ENCODE measurements at regions not wholly inside any gene's neighbourhood (a gene's known extent, or its start where the extent isn't known, plus 50 kb on each side); places are given as distances from the start of the nearest gene placed in this dataset.
A peak's percentile ranks its signal among the peaks of the same experiment; 100 is the strongest.

DNA sequence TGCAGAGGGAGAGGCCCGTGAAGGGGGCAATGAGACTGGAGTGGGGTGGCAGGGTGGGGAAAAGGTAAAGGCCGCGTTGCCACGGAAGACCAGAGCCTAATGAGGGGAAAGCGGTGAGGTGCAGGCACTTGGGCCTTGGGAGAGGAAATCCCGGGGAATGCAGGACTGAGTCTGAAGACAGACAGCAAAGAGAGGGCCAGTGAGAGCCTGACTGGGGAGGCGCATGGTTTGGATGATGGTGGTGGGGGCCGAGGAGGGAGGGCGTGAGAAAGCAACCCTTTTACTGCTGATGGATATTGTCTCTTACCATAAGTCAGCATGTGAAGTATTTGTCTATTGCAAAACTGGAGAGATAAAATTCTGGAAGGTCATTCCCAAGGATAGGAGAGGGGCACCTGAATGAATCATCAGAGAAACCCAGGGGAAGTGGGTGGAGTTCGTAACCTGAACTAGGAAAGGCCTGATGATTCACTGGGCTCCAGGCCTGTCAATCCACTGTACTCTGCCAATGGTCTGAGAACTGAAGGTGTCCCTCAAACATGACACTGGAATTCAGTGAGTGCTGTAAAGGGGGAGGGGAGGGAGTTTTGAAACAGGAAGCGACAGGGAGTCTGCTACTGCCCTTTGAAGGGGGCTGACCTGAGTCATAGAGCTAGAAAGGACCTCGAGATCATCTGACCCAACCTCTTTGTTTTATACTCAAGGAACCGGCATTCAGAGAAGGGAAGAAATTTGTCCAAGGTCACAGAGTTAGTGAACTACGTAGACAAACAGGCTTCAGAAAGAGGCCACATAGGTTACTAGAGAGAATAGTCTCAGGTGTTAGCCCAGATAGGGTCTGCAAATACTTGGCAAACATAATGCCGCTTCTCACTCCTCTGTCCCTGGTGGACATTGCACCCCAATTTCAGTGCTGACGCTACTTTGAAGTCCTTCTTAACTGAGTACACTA lies 52.2 kb downstream of the NALF2 start:
- Histone ChIP-seq H3K4me2 (no peak overlapping the region), H3K9me3 (no peaks in the 10 kb centered on the region), H3K9me2 (no peaks in the 10 kb centered on the region), H3K27me3 (ENCODE audit: insufficient read depth) (peaks cover 13% of the 10 kb centered on the region), H3K36me3 (replicated peaks in 1 of 2; ENCODE audit: control insufficient read depth in 1 of 2, insufficient read depth in 2 of 2, low read length in 1 of 2) (no peaks in the 10 kb centered on the region), H3K9ac (no peak overlapping the region), H2AFZ (ENCODE audit: low read depth) (no peak overlapping the region), H3K27ac (ENCODE audit: low read depth in 2 of 2, low read length in 1 of 2) (no peak overlapping the region), H4K20me1 (ENCODE audit: insufficient read depth) (no peaks in the 10 kb centered on the region), H3K79me2 (ENCODE audit: insufficient read depth) (no peaks in the 10 kb centered on the region), H3F3A (replicated peaks; ENCODE audit: insufficient read depth) (no peaks in the 10 kb centered on the region), H3K4me1 (ENCODE audit: control insufficient read depth in 1 of 2, insufficient read depth in 2 of 2, low read depth in 1 of 2, low read length in 1 of 2) (no peaks in the 10 kb centered on the region), H3K4me3 (ENCODE audit: low read depth in 2 of 2, low read length in 1 of 2) (no peak overlapping the region)
- no peak for TF ChIP-seq YY1 (IDR thresholded peaks at IDR 0.05; ENCODE audit: low read depth)
- TF ChIP-seq, protein P1, sequence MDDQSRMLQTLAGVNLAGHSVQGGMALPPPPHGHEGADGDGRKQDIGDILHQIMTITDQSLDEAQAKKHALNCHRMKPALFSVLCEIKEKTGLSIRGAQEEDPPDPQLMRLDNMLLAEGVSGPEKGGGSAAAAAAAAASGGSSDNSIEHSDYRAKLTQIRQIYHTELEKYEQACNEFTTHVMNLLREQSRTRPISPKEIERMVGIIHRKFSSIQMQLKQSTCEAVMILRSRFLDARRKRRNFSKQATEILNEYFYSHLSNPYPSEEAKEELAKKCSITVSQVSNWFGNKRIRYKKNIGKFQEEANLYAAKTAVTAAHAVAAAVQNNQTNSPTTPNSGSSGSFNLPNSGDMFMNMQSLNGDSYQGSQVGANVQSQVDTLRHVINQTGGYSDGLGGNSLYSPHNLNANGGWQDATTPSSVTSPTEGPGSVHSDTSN (IDR thresholded peaks at IDR 0.05): peak; percentile 64
- ChIA-PET POLR2A (no interaction called here), CTCF (no interaction called here)
- DNase-seq: no peak
- WGBS (ENCODE audit: low lambda C conversion rate): 36% methylated on average over 16 of the region's 16 CpGs

DNA sequence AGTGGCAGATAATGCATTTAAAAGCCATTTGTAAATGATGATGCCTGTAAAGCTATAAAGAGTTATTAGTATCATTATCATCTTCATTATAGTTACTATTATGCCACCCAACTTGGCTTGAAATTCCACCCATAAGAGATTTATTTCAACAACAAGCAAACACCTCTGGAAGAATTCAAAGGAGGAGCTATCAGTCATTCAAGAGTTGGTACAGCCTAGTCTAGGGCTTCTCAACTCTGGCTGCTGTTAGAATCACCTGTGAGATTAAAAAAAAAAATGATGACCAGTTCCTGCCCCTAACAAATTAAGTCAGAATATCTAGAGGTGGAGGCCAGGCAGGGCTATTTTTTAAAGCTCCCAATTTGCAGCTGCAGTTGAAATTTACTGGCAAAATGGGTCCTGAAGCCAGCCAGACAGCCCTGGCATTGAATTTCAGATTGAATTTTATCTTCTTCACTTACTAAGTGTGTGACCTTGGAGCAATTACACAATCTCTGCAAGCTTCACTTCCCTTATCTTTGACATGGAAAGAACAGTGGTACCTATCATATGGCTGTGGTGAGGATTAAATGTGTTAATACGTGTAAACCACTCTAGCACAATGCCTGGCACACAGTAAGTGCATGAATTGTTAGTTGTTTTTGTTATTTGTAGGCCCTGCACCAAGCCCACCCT lies 52.9 kb upstream of the EDA start:
- Histone ChIP-seq H3K4me3 (ENCODE audit: low read depth in 2 of 2, low read length in 1 of 2) (no peak overlapping the region), H3K27ac (ENCODE audit: low read depth in 2 of 2, low read length in 1 of 2) (no peak overlapping the region), H3F3A (replicated peaks; ENCODE audit: insufficient read depth) (no peaks in the 10 kb centered on the region), H3K79me2 (ENCODE audit: insufficient read depth) (no peaks in the 10 kb centered on the region), H3K4me1 (ENCODE audit: control insufficient read depth in 1 of 2, insufficient read depth in 2 of 2, low read depth in 1 of 2, low read length in 1 of 2) (no peaks in the 10 kb centered on the region), H4K20me1 (ENCODE audit: insufficient read depth) (no peaks in the 10 kb centered on the region), H3K9me3 (no peaks in the 10 kb centered on the region), H2AFZ (ENCODE audit: low read depth) (no peak overlapping the region), H3K27me3 (ENCODE audit: insufficient read depth) (no peaks in the 10 kb centered on the region), H3K4me2 (no peak overlapping the region), H3K9me2 (no peaks in the 10 kb centered on the region), H3K36me3 (replicated peaks in 1 of 2; ENCODE audit: control insufficient read depth in 1 of 2, insufficient read depth in 2 of 2, low read length in 1 of 2) (no peaks in the 10 kb centered on the region), H3K9ac (no peak overlapping the region)
- no peak for DNase-seq
- ChIA-PET CTCF (interaction anchor here (1.0 kb wide), 1 partner anchor 70 kb away, joined by 3 read pairs; no protein-coding TSS in a partner anchor), POLR2A (no interaction called here)
- 0% methylated on average over 1 of the region's 1 CpG for WGBS (ENCODE audit: low lambda C conversion rate)
- TF ChIP-seq SIN3A (IDR thresholded peaks at IDR 0.05; ENCODE audit: borderline replicate concordance, low read depth, low read length) (no peak), JUND (IDR thresholded peaks at IDR 0.05) (no peak), YY1 (IDR thresholded peaks at IDR 0.05; ENCODE audit: low read depth) (no peak), GABPA (IDR thresholded peaks at IDR 0.05; ENCODE audit: low read depth) (no peak), EZH2phosphoT487 (IDR thresholded peaks at IDR 0.05; ENCODE audit: borderline replicate concordance, low read depth) (no peak), RXRA (IDR thresholded peaks at IDR 0.05; ENCODE audit: borderline replicate concordance, low read depth) (no peak), MEF2A (IDR thresholded peaks at IDR 0.05; ENCODE audit: borderline replicate concordance, low read depth) (no peak), ELF1 (IDR thresholded peaks at IDR 0.05) (no peak), FOXJ3 (CRISPR knock-in tag; IDR thresholded peaks at IDR 0.05) (no peak), FOSL2 (IDR thresholded peaks at IDR 0.05; ENCODE audit: borderline replicate concordance, low read depth) (no peak), EP300 (IDR thresholded peaks at IDR 0.05; ENCODE audit: borderline replicate concordance in 1 of 2, low read depth in 1 of 2, low read length in 1 of 2) (no peak), MXI1 (IDR thresholded peaks at IDR 0.05; ENCODE audit: low read depth, low read length) (no peak)
- TF ChIP-seq, protein P2, sequence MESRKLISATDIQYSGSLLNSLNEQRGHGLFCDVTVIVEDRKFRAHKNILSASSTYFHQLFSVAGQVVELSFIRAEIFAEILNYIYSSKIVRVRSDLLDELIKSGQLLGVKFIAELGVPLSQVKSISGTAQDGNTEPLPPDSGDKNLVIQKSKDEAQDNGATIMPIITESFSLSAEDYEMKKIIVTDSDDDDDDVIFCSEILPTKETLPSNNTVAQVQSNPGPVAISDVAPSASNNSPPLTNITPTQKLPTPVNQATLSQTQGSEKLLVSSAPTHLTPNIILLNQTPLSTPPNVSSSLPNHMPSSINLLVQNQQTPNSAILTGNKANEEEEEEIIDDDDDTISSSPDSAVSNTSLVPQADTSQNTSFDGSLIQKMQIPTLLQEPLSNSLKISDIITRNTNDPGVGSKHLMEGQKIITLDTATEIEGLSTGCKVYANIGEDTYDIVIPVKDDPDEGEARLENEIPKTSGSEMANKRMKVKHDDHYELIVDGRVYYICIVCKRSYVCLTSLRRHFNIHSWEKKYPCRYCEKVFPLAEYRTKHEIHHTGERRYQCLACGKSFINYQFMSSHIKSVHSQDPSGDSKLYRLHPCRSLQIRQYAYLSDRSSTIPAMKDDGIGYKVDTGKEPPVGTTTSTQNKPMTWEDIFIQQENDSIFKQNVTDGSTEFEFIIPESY (IDR thresholded peaks at IDR 0.05; ENCODE audit: borderline replicate concordance, low read depth): no peak
- TF ChIP-seq, protein P3, sequence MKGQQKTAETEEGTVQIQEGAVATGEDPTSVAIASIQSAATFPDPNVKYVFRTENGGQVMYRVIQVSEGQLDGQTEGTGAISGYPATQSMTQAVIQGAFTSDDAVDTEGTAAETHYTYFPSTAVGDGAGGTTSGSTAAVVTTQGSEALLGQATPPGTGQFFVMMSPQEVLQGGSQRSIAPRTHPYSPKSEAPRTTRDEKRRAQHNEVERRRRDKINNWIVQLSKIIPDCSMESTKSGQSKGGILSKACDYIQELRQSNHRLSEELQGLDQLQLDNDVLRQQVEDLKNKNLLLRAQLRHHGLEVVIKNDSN (IDR thresholded peaks at IDR 0.05; ENCODE audit: borderline replicate concordance, low read depth): no peak
- TF ChIP-seq, protein P4, sequence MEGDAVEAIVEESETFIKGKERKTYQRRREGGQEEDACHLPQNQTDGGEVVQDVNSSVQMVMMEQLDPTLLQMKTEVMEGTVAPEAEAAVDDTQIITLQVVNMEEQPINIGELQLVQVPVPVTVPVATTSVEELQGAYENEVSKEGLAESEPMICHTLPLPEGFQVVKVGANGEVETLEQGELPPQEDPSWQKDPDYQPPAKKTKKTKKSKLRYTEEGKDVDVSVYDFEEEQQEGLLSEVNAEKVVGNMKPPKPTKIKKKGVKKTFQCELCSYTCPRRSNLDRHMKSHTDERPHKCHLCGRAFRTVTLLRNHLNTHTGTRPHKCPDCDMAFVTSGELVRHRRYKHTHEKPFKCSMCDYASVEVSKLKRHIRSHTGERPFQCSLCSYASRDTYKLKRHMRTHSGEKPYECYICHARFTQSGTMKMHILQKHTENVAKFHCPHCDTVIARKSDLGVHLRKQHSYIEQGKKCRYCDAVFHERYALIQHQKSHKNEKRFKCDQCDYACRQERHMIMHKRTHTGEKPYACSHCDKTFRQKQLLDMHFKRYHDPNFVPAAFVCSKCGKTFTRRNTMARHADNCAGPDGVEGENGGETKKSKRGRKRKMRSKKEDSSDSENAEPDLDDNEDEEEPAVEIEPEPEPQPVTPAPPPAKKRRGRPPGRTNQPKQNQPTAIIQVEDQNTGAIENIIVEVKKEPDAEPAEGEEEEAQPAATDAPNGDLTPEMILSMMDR (IDR thresholded peaks at IDR 0.05): no peak
- TF ChIP-seq, protein P5, sequence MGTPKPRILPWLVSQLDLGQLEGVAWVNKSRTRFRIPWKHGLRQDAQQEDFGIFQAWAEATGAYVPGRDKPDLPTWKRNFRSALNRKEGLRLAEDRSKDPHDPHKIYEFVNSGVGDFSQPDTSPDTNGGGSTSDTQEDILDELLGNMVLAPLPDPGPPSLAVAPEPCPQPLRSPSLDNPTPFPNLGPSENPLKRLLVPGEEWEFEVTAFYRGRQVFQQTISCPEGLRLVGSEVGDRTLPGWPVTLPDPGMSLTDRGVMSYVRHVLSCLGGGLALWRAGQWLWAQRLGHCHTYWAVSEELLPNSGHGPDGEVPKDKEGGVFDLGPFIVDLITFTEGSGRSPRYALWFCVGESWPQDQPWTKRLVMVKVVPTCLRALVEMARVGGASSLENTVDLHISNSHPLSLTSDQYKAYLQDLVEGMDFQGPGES (IDR thresholded peaks at IDR 0.05; ENCODE audit: low read depth, low read length): no peak
